Fibroblast of peridontal ligament (primary cell): ENCODE measurements at regions not wholly inside any gene's neighbourhood (a gene's known extent, or its start where the extent isn't known, plus 50 kb on each side); places are given as distances from the start of the nearest gene placed in this dataset.
"Not testable (repeated sequence)": the region's sequence is repeated elsewhere in the genome, so short reads cannot be mapped to it uniquely, and the experiment has no call there.

ENCODE experiments used
- DNase-seq: peaks from one replicate; pipeline ENCODE4 v3.0.0-alpha.2; 2010; ENCODE audit errors: extremely low read depth

GRCh38 chr6:10343320-10343719 lies 71.6 kb downstream of the TFAP2A start:
- DNase-seq, result no peak

- no peak for DNase-seq
Observed at GRCh38 chr6:10341605-10342004, 73.3 kb downstream of the TFAP2A start.

GRCh38 chr6:10338151-10338550 lies 76.7 kb downstream of the TFAP2A start:
- DNase-seq, result no peak

GRCh38 chr6:10337376-10337775 lies 77.5 kb downstream of the TFAP2A start:
- not testable (repeated sequence) for DNase-seq

GRCh38 chr6:10332111-10332510 lies 82.8 kb downstream of the TFAP2A start:
- DNase-seq, result no peak

GRCh38 chr6:10331334-10331968 lies 83.4 kb downstream of the TFAP2A start:
- DNase-seq, result no peak

GRCh38 chr6:10330515-10330914 lies 84.4 kb downstream of the TFAP2A start:
- DNase-seq, result no peak

GRCh38 chr6:10323018-10323417 lies 91.9 kb downstream of the TFAP2A start:
- no peak for DNase-seq

GRCh38 chr6:10320291-10320690 lies 94.6 kb downstream of the TFAP2A start:
- DNase-seq, result no peak

GRCh38 chr6:10316373-10316721 lies 98.5 kb downstream of the TFAP2A start:
- no peak for DNase-seq

- DNase-seq, result no peak
Observed at GRCh38 chr6:10315658-10316372, 99.1 kb downstream of the TFAP2A start.

- no peak for DNase-seq
Observed at GRCh38 chr6:10315034-10315433, 99.8 kb downstream of the TFAP2A start.

GRCh38 chr6:10314163-10314955 lies 100.5 kb downstream of the TFAP2A start:
- DNase-seq, result no peak

- no peak for DNase-seq
Observed at GRCh38 chr6:10313799-10314162, 101.1 kb downstream of the TFAP2A start.

- no peak for DNase-seq
Observed at GRCh38 chr6:10312445-10312844, 102.4 kb downstream of the TFAP2A start.

- DNase-seq, result not testable (repeated sequence)
Observed at GRCh38 chr6:10311546-10312405, 103.1 kb downstream of the TFAP2A start.

- DNase-seq, result no peak
Observed at GRCh38 chr6:10310826-10311225, 104.0 kb downstream of the TFAP2A start.

- DNase-seq, result no peak
Observed at GRCh38 chr6:10310330-10310653, 104.6 kb downstream of the TFAP2A start.

- no peak for DNase-seq
Observed at GRCh38 chr6:10309457-10310329, 105.2 kb downstream of the TFAP2A start.

GRCh38 chr6:10307476-10307875 lies 107.4 kb downstream of the TFAP2A start:
- no peak for DNase-seq

GRCh38 chr6:10307028-10307427 lies 107.8 kb downstream of the TFAP2A start:
- DNase-seq, result no peak
